ENCODE measurements at regions not wholly inside any gene's neighbourhood (a gene's known extent, or its start where the extent isn't known, plus 50 kb on each side); places are given as distances from the start of the nearest gene placed in this dataset.
A peak's percentile ranks its signal among the peaks of the same experiment; 100 is the strongest.

DNA sequence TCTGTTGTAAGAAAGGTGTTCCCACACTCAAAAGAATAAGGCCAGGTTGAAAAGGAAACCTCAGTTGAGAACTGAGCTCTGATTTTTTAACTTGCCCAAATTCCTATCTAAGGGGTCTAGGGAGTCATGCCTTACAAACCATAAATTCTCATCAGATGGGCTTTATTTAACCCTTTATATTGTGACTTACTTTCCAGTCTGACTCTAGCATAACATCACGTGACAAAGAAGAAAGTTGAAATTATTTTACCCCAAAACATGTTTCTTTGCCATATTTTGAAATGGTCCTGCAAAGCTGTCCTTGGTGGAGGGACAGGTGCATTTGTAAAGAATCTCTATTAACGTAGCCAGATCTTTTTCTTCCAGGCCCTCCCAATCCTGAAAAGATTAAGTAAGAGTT, 411.7 kb downstream of the GALC start:
- no peak for DNase-seq (ENCODE audit: low read depth)
- H3K4me3 ChIP-seq (ENCODE audit: low read depth, low read length) = no peak overlapping the region
- TF ChIP-seq, protein P1, sequence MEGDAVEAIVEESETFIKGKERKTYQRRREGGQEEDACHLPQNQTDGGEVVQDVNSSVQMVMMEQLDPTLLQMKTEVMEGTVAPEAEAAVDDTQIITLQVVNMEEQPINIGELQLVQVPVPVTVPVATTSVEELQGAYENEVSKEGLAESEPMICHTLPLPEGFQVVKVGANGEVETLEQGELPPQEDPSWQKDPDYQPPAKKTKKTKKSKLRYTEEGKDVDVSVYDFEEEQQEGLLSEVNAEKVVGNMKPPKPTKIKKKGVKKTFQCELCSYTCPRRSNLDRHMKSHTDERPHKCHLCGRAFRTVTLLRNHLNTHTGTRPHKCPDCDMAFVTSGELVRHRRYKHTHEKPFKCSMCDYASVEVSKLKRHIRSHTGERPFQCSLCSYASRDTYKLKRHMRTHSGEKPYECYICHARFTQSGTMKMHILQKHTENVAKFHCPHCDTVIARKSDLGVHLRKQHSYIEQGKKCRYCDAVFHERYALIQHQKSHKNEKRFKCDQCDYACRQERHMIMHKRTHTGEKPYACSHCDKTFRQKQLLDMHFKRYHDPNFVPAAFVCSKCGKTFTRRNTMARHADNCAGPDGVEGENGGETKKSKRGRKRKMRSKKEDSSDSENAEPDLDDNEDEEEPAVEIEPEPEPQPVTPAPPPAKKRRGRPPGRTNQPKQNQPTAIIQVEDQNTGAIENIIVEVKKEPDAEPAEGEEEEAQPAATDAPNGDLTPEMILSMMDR (IDR thresholded peaks at IDR 0.05; ENCODE audit: insufficient read depth, low read depth, low read length) = no peak

DNA sequence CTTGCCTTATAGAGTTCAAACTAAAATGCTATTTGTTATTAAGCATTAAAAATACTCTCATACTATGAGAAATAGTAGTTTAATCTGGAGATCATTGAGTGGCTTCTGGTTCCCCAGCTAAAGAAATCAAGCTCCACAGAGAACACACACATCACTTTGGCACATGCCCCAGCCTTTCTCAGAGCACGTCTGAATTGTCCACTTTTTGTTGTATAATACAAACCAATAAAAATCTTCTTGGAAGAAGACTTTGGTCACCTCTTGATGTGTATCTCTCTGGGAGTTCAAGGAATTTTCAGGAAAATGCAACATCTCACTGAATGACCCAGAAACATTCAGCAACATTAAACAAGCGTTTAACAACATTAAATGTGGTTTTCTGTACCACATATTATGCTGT, 413.9 kb downstream of the GALC start:
- DNase-seq (ENCODE audit: low read depth) = no peak
- H3K4me3 ChIP-seq (ENCODE audit: low read depth, low read length) = no peak overlapping the region
- TF ChIP-seq, protein P1 (IDR thresholded peaks at IDR 0.05; ENCODE audit: insufficient read depth, low read depth, low read length) = no peak

DNA sequence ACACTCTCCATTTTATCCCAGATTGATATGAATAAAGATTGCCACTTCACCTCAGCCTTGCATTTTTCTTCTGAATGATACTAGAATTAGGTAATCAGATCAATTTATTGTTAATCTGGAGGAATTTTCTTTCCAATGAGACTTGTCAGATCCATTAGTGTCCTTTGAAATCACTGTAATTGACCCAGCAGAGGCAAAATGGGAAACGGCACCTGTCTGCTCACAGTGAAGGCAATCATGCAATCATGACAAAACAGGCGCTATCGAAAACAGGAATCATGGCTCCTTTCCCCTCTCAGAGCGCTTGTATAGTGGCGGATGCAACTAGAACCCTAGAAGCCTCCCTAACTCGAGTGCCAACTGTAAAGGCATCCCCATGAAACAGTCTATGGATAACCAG, 417.6 kb downstream of the GALC start:
- no peak overlapping the region for H3K4me3 ChIP-seq (ENCODE audit: low read depth, low read length)
- TF ChIP-seq, protein P1 (IDR thresholded peaks at IDR 0.05; ENCODE audit: insufficient read depth, low read depth, low read length) = no peak
- no peak for DNase-seq (ENCODE audit: low read depth)

DNA sequence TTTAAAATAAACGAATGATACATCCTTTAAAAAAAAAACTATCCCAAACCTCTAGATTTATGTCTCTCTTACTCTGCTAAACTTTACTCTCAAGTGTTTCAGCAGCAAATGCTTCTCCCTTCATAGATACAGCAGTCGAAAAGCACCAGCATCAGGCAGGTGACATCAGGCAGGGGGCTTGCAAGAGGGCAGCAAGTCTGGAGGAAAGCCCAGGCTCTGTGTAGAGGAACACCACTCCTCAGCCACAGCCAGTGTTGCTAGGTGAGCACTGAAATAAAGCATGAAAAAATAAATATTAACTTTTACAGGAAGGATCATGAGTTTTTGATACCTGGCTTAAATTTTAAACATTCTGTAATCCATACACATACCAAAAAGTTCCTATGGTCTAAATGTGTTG, 419.4 kb downstream of the GALC start:
- no peak overlapping the region for H3K4me3 ChIP-seq (ENCODE audit: low read depth, low read length)
- no peak for DNase-seq (ENCODE audit: low read depth)
- TF ChIP-seq, protein P1 (IDR thresholded peaks at IDR 0.05; ENCODE audit: insufficient read depth, low read depth, low read length) = no peak

DNA sequence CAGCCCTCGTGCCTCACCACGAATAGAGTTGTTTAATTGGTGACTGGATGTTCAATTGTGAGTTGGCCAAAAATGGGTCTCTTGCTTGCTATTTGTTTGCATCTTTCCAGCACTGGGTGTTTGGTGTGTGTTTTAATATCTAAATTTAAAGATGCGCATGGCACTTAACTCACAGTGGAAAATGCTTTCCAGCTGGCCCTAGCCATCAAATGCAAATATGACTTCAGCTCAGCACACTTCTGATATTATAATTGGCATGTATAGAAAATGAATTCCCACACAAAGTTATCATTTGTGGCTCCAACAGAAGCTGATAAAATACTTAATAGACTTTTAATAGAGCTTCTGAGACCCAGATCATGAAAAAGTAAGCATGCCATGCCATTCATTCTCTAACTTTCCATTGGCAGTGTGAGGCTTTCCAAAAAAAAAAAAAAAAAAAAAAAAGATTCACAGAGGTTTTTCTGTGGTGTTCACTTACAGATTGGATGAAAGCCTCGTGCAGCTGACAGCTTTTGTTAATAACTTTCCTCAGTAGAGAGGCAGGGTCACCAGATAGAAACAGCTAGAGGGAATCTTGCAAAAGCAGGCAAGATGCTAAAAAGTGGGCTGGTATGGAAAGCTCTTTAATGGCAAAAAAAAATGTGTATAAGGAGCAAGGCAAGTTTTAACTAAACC, 425.2 kb downstream of the GALC start:
- DNase-seq (ENCODE audit: low read depth) = no peak
- no peak overlapping the region for H3K4me3 ChIP-seq (ENCODE audit: low read depth, low read length)

DNA sequence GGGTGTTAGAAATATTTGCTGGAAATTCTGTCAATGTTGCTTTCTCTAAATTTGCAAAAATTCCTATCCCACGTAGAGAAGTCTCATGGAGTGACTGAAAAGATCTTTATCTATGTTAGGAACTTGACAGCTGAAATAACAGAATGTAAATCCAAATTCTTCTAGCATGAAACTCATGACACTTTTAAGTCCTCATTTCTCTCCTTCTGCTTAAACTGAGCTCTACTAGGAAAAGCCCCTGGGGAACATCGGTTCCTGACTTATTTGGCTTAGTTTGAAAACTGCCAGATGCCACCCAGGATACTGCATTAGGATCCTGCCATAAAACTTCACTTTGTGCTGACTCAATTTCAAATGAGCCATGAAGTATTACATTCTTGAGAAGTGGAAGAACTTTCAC, 426.0 kb downstream of the GALC start:
- TF ChIP-seq, protein P1 (IDR thresholded peaks at IDR 0.05; ENCODE audit: insufficient read depth, low read depth, low read length) = no peak
- DNase-seq (ENCODE audit: low read depth) = peak; percentile 65
- no peak overlapping the region for H3K4me3 ChIP-seq (ENCODE audit: low read depth, low read length)

More for the DNA sequence above, 425.2 kb downstream of the GALC start:
- TF ChIP-seq, protein P1 (IDR thresholded peaks at IDR 0.05; ENCODE audit: insufficient read depth, low read depth, low read length) = no peak

DNA sequence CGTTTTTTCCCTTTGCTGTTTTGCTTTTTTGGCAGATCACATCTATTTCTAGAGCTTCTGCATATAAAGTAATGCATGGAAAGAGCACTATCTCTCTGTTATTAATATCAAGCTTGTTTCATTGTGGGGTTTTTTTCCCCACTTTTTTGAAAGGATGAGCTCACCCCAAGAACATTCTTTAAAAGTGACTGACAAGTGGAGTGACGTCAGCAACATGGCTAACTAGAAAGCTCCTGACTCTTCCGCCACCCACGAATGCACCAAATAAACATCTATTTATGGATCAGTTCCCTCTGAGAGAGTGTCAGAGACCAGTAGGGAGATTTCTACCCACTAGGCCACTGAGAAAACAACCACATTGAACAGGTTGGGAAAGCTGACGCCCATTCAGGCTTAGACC, 445.4 kb downstream of the GALC start:
- no peak overlapping the region for H3K4me3 ChIP-seq (ENCODE audit: low read depth, low read length)
- no peak for DNase-seq (ENCODE audit: low read depth)
- TF ChIP-seq, protein P1 (IDR thresholded peaks at IDR 0.05; ENCODE audit: insufficient read depth, low read depth, low read length) = no peak

Measured in fibroblast of villous mesenchyme (primary cell).